ENCODE measurements at regions not wholly inside any gene's neighbourhood (a gene's known extent, or its start where the extent isn't known, plus 50 kb on each side); places are given as distances from the start of the nearest gene placed in this dataset.
"Not testable (repeated sequence)": the region's sequence is repeated elsewhere in the genome, so short reads cannot be mapped to it uniquely, and the experiment has no call there.

DNA sequence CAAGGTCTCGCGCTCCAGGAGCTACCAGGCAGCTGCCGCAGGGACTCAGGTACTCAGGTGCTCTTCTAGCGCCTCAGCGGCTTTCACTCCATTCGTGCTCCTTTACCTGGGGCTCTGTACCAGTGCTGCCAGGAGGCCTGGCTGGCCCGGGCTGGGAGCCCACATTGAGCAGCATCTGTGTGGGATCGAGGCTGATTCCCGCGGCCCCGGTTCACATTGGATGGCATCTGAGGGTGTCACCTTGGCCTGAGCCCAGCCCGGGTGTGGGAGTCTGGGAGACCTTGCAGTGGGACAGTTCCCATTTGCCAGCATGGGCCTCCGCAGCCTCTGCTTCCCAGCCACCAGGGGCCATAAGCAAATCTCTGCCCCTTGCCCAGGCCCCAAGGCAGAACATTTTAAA lies 96.9 kb downstream of the NPIPB11 start:
- DNase-seq, result not testable (repeated sequence)

DNA sequence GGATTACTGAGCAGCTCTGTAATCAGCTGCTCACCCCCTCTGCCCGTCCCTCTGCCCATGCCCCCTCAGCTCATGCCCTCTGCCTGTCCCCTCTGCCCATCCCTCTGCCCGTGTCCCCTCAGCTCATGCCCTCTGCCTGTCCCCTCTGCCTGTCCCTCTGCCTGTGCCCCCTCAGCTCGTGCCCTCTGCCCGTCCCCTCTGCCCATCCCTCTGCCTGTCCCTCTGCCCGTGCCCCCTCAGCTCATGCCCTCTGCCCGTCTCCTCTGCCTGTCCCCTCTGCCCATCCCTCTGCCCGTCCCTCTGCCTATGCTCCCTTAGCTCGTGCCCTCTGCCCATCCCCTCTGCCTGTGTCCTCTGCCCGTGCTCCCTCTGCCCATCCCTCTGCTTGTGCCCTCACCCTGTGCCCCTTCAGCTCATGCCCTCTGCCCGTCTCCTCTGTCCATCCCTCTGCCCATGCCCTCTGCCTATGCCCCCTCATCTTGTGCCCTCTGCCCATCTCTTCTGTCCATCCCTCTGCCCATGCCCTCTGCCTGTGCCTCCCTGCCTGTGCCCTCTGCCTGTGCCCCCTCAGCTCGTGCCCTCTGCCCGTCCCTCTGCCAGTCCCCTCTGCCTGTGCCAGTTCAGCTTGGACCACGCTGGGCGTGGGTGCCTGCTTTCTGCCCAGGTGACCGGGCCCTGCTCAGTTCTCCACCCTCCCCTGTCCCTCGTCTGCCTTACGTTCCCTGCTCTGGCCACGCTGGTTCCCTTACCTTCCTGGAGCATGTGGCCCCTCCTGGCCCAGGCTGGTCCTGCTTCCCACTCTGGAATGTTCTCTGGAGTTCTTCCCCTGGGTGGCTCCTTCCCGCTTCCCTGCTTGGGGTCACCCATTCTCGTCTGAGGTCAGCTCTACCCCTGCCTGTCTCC lies 97.6 kb downstream of the NPIPB11 start:
- no peak for DNase-seq

DNA sequence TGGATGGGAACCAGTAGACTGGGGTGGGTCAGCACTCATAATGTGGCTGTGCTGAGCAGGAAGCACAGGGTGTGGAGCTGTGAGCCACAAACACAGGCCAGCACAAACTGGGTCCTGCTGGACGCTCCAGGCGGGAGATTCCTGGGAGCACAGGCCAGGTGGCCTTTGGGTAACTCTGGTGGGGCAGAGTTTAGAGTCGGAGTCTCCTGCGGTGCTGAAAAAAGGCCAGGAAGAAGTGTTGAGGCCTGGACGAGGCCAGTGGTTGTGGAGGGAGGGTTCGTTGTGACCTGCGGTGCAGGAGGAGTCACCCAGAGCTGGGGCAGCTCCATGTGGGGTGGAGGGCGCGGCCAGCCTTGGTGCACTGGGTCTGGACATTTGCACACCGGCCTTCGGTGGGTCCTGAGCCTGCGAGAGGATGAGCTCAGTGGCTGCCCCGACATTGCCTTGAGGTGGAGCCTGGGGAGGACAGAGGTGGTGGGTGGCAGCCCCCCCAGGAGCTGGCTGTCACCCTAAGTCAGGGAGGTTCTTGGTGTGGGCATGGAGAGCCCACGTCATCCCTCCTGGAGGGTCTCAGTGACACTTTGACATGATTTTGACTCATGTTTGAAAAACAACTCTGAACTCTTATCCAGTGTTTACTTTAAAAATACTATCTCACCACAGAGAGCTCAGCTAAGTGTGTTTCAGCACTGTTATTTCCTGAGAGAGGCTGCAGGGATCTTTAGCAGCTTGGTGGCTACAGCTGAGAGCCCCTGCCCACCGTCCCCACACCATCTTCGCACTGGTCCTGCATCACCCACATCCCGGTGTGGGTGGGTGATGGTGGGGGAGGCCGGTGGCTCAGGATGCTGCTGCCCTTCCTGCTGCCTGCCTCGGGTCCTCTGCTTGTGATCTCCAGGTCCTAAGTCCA lies 98.7 kb downstream of the NPIPB11 start:
- no peak for DNase-seq

- no peak for DNase-seq
These were observed 99.4 kb downstream of the NPIPB11 start for GRCh38 chr16:29306943-29307597.

GRCh38 chr16:29306201-29306600 lies 100.3 kb downstream of the NPIPB11 start:
- no peak for DNase-seq

DNA sequence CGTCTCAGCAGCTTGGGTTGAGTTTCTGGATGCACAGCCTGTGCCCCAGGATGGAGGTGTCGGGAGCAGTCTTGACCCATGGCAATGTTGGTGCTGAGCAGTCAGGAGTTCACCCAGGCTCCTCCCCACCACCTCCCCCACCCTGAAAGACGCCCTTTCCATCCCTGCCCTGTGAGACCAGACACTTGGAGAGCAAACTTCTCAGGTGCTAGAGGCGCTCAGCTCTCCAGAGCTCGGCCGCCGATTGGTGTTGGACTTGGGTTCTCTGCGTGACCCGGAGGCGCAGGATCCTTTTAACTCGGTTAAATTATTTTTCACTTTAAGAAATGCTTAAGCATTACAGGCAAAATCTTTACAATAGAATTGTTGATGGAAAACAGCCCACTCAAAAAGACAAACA lies 101.5 kb downstream of the NPIPB11 start:
- not testable (repeated sequence) for DNase-seq

GRCh38 chr16:29304251-29304650 lies 102.3 kb downstream of the NPIPB11 start:
- DNase-seq, result no peak

DNA sequence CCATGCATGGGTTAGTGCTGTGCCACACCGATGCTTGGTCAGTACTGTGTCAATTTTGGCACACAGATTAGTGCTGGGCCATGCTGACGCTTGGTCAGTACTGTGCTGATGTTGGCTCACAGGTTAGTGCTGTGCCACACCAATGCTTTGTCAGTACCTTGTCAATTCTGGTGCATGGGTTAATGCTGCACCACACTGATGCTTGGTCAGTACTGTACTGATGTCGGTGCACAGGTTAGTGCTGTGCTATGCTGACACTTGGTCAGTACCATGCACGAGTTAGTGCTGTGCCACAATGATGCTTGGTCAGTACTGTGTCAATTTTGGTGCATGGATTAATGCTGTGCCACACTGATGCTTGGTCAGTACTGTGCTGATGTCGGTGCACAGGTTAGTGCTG lies 103.0 kb downstream of the NPIPB11 start:
- DNase-seq, result no peak

DNA sequence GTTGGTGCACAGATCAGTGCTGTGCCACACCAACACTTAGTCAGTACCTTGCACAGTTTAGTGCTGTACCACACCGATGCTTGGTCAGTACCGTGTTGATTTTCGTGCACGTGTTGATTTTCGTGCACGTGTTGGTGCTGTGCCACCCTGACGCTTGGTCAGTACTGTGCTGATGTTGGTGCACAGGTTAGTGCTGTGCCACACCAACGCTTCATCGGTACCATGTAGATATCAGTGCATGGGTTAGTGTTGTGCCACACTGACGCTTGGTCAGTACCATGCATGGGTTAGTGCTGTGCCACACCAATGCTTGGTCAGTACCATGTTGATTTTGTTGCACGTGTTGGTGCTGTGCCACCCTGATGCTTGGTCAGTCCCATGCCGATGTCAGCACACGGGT lies 103.5 kb downstream of the NPIPB11 start:
- no peak for DNase-seq

DNA sequence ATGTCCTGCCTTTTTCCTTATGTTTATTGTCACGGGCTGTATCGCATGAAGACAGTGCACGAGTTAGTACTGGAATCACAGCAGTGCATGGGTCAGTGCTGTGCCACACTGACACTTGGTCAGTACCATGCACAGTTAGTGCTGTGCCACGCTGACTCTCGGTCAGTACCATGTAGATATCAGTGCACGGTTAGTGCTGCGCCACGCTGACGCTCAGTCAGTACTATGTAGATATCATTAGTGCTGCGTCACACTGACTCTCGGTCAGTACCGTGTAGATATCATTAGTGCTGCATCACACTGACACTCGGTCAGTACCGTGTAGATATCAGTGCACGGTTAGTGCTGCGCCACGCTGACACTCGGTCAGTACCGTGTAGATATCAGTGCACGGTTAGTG lies 104.1 kb downstream of the NPIPB11 start:
- DNase-seq, result not testable (repeated sequence)

DNA sequence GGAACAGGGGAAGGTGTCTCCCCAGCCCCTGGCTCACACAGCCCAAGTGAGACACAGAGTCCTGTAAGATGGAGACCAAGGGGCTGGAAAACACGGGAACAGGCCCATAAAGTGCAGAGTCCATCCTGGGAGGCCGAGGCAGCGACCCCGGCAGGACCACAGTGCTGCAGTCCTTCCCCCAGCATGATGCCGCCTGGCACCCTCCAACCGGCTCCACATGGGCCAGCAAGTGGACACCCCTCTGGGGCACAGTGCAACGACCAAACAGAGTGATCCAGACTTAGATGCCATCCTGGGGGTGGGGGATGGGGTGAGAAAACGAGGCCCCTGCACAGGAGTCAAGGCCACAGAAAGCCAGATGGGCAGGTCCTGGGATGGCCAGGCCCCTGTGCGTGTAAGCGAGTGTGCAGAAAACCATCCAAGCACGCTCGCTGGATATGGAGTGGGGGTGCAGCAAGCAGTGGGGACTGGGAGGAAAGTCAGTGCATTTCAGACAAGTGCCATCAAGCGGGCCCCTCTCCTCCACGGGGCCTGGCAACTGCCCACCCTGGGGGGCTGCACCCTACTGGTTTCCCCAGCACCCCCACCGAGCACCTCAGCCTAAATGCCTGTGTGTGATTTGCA lies 104.7 kb downstream of the NPIPB11 start:
- DNase-seq, result not testable (repeated sequence)

DNA sequence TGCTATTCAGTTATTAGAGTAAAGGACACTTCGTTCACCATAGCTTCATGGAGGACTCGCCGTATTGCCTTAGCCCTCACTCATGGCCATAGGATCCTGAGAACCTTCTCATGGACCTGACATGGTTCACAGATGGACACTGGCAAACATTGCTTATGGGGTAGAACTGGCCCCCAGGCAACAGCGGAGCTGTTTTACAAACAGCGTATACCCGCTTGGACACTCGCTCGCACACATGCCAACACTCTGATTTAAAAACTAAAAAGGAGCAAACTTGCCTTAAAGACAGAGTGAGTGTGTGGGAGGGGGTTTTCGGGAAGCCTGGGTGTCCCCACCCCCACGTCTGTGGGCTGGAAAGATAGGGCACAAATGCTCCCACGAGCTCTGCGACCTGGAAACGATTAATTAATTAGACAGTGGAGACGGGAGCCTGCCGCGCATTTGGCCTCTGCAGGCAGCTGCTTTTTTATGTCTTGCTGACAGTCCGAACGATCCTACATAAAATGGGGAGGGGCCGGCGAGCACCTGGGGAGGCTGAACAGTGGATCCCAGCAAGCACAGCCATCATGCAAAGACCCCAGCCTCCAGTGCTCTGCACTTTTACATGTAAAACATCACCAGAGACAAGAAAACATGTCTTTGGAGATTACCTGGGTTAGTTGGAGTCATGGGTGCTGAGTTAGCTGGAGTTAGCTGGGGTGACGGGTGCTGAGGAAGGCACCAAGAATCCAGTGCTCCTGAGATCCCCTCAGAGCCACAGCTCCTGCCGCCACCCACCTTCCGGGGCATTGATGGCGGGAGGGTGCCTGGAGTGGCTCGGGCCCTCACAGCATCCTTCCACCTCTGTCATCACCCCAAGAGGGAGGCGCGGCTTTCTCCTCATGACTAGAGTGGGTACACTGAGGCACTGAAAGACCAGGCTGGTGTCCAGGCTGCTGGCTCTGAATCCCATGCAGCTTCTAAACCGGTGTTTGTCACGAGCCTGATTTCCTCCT lies 105.7 kb downstream of the NPIPB11 start:
- not testable (repeated sequence) for DNase-seq

DNA sequence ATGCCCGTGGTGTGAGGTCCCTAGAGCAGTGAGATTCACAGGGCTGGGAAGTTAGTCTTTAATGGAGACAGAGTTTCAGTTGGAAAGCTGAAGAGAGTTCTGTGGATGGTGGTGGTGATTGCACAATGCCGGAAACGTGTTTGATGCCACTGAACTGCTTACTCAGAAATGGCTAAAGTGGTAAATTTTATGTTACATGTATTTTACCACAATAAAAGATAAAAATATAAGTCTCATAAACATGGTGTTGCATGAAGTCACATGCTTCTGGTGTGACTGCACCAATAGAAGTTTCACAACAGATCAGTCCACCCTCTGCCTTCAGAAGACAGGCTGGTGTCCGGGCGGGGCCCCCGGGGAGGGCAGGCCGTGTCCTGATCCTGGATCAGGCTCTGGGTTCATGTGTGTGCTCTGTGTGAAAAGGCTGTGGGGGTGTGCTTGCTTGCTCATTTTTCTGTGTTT lies 106.5 kb downstream of the NPIPB11 start:
- DNase-seq, result not testable (repeated sequence)

DNA sequence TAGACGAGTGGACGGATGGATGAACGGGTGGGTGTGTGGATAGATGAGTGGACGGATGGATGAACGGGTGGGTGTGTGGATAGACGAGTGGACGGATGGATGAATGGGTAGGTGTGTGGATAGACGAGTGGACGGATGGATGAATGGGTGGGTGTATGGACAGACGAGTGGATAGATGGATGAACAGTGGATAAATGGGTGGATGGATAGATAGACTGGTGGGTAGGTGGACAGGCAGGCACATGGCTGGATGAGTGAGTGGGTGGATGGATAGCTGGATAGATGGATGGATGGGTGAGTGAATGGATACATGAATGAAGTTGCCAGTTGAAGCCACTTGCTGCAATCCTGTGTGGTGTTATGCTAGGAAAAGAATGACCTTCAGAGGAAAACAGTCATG lies 107.5 kb downstream of the NPIPB11 start:
- not testable (repeated sequence) for DNase-seq

GRCh38 chr16:29298307-29298706 lies 108.2 kb downstream of the NPIPB11 start:
- DNase-seq, result not testable (repeated sequence)

GRCh38 chr16:29297809-29298177 lies 108.7 kb downstream of the NPIPB11 start:
- DNase-seq, result not testable (repeated sequence)

DNA sequence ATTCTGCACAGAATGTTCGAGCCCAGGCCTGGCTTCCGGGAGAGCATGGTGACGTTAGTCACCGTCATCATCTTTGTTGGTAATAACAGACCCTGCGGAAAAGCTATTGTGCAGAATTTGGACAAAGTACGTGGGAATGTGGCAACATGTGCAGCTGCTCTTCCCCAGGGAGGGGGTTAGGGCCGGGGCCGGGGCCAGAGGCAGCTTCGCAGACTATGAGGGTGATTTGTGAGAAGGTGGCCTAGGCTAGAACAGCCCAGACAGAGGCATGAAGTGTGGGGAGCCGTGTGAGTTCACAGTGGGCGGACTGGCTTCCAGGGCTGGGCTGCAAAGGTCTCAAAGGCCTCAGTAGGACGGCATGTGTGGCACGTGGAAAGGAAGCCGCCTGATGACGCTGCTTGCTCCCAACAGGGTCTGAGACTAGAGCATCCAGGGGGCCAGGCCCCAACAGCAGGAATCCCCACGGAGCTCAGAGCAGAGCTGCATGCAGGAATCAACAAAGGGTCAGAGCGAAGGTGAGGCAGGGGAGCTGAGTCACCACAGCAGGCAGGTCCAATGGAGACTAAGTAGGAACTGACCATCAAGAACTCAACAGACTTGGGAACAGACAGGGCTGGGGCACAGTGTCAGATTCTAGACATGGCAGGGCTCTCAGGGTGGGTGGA lies 109.2 kb downstream of the NPIPB11 start:
- DNase-seq, result not testable (repeated sequence)

DNA sequence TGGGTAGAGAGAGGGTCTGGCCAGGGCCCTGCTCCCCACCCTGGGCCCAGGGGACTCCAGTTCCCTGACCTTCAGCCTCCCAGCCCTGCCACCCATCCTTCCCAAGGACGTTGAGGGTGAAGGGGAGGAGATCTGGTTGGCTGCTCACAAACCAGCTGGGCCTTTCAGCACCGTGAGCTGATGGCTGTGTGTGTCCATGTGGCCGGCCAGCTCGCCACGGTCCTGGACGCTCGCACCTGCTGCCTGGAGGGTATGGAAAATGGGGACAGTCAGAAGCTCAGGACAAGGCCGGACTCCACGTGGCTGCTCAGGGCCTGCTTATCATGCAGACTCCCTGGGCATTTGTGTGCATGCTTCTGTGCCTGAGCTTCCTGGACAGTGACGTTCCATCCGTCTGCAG lies 110.3 kb downstream of the NPIPB11 start:
- not testable (repeated sequence) for DNase-seq

DNA sequence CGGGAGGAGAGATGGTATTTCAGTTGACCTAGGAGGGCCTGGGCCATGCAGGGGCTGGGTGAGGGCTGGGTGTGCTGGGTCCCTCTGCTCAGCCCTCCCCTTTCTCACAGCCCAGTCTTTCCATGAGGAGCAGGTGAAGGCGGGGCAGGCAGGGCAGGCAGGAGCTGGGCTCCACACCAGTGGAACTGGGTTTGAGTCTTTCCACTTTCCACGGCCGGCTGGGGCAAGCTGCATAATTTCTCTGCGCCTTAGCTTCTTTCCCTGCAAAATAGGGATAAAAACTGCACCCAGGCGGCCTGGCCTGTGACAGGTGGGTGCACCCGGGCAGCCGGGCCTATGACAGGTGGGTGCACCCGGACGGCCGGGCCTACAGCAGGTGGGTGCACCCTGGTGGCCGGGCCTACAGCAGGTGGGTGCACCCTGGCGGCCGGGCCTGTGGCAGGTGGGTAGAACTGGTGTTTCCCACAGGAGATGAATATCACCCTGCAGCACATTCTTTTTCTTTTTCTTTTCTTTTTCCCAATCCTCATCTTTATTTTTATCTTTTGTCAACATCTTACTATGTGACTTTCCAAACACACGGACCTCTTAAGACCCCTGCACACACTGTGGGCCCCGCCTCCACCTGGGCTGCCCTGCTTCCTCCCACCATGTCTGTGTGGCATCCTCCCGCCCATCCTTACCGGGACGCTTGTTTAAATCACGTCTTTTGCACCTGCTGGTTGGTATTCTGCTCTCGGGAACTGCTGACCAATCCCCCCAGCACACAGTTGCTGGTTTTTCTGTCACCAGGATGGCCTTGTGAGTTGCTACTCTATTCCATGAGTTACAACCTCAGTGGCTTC lies 111.3 kb downstream of the NPIPB11 start:
- DNase-seq, result not testable (repeated sequence)
